B cell (primary cell): ENCODE measurements at regions not wholly inside any gene's neighbourhood (a gene's known extent, or its start where the extent isn't known, plus 50 kb on each side); places are given as distances from the start of the nearest gene placed in this dataset.

Experiments
- CTCF ChIP-seq: fragments of 200-600 bp; IDR thresholded peaks from one replicate; pipeline ENCODE4 v1.8.0; 2022; ENCODE audit warnings: antibody characterized with exemption, mild to moderate bottlenecking
- EZH2 ChIP-seq: IDR thresholded peaks from 2 replicates; pipeline ENCODE4 v1.6.1; 2012; ENCODE audit warnings: borderline replicate concordance, low read depth, mild to moderate bottlenecking, moderate library complexity, low read length; ENCODE audit not compliant: insufficient read depth, poor library complexity, severe bottlenecking

GRCh38 chrX:96407501-96407900 lies 277.1 kb upstream of the DIAPH2 start:
- no peak for TF ChIP-seq CTCF
- no peak for TF ChIP-seq EZH2
